ENCODE measurements at regions not wholly inside any gene's neighbourhood (a gene's known extent, or its start where the extent isn't known, plus 50 kb on each side); places are given as distances from the start of the nearest gene placed in this dataset.

GRCh38 chr6:6704103-6705060 is 115.9 kb downstream of the LY86 start:
- intact Hi-C loops (cut with DNase I): no loop called here
- ATAC-seq: no peak
- Histone ChIP-seq H3K9me3 (no peaks in the 10 kb centered on the region), H3K27me3 (no peaks in the 10 kb centered on the region), H3K4me1 (peaks cover 0 to 12% (median 5%) of the 10 kb centered on the region in 3 donors), H3K4me3 (no peak overlapping the region), H3K36me3 (no peaks in the 10 kb centered on the region), H3K27ac (peak overlapping the region in 2 of 4 donors; percentile 20 to 22)
- WGBS, 2 donors: 68 to 78% methylated on average over 13 of the region's 13 CpGs
- TF ChIP-seq, protein P1, sequence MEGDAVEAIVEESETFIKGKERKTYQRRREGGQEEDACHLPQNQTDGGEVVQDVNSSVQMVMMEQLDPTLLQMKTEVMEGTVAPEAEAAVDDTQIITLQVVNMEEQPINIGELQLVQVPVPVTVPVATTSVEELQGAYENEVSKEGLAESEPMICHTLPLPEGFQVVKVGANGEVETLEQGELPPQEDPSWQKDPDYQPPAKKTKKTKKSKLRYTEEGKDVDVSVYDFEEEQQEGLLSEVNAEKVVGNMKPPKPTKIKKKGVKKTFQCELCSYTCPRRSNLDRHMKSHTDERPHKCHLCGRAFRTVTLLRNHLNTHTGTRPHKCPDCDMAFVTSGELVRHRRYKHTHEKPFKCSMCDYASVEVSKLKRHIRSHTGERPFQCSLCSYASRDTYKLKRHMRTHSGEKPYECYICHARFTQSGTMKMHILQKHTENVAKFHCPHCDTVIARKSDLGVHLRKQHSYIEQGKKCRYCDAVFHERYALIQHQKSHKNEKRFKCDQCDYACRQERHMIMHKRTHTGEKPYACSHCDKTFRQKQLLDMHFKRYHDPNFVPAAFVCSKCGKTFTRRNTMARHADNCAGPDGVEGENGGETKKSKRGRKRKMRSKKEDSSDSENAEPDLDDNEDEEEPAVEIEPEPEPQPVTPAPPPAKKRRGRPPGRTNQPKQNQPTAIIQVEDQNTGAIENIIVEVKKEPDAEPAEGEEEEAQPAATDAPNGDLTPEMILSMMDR (IDR thresholded peaks at IDR 0.05): no peak
- FAIRE-seq: no peak
- DNase-seq: no peak

- DNase-seq: no peak
- H3K9me3 ChIP-seq: no peaks in the 10 kb centered on the region
- no peak overlapping the region for H3K27ac ChIP-seq
- ATAC-seq: no peak
- no peak overlapping the region for H3K4me3 ChIP-seq
- peaks cover 0 to 12% (median 5%) of the 10 kb centered on the region in 3 donors for H3K4me1 ChIP-seq
- whole genome bisulfite sequencing, 2 donors: 88 to 97% methylated on average over 3 of the region's 3 CpGs
- intact Hi-C loops (cut with DNase I): no loop called here
- TF ChIP-seq, protein P1 (IDR thresholded peaks at IDR 0.05): no peak
- no peaks in the 10 kb centered on the region for H3K36me3 ChIP-seq
- no peak for FAIRE-seq
- H3K27me3 ChIP-seq: no peaks in the 10 kb centered on the region
Measured at GRCh38 chr6:6705061-6705425, 116.5 kb downstream of the LY86 start.

DNA sequence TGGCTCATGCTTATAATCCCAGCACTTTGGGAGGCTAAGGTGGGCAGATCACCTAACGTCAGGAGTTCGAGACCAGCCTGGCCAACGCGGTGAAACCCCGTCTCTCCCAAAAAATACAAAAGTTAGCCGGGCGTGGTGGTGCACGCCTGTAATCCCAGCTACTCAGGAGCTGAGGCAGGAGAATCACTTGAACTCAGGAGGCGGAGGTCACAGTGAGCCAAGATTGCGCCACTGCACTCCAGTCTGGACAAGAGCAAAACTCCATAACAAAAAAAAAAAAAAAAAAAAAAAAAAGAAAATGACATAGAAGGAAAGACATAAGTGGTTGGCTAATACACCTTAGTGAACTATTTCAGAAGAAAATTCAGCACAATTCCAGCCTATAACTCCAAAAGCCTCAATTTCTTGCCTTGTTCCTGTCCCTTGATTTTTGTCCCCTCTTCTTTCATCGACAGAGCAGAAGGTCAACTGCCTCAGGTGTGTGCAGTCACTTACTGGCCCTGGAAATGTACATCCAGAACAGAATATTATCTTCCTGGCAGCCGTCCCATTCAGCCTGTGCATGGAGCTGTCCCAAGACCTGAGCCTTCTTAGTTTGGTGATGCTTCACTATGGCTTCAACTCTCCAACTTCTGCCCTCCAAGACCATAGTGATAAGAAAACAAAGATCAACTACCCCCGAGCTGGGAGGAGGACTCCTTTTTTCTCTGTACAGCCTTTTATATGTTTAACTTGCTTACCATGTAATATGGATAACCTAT is 117.6 kb downstream of the LY86 start:
- no peaks in the 10 kb centered on the region for H3K9me3 ChIP-seq
- H3K4me3 ChIP-seq: no peak overlapping the region
- DNase-seq (no peak), FAIRE-seq (no peak), ATAC-seq (no peak)
- intact Hi-C loops (cut with DNase I): no loop called here
- TF ChIP-seq, protein P1 (IDR thresholded peaks at IDR 0.05): no peak
- no peaks in the 10 kb centered on the region for H3K36me3 ChIP-seq
- no peak overlapping the region for H3K27ac ChIP-seq
- peaks cover 0 to 12% (median 5%) of the 10 kb centered on the region in 3 donors for H3K4me1 ChIP-seq
- no peaks in the 10 kb centered on the region for H3K27me3 ChIP-seq
- WGBS, 2 donors: 82 to 85% methylated on average over 13 of the region's 13 CpGs

GRCh38 chr6:6707143-6707542 is 118.6 kb downstream of the LY86 start:
- TF ChIP-seq, protein P1 (IDR thresholded peaks at IDR 0.05): no peak
- H3K4me1 ChIP-seq: peaks cover 0 to 12% (median 5%) of the 10 kb centered on the region in 3 donors
- FAIRE-seq (no peak), DNase-seq (no peak), ATAC-seq (peak in 1 of 4 donors; percentile 30)
- intact Hi-C loops (cut with DNase I): no loop called here
- WGBS, 2 donors: 87 to 92% methylated on average over 6 of the region's 6 CpGs
- no peak overlapping the region for H3K4me3 ChIP-seq
- H3K27me3 ChIP-seq: no peaks in the 10 kb centered on the region
- no peak overlapping the region for H3K27ac ChIP-seq
- no peaks in the 10 kb centered on the region for H3K36me3 ChIP-seq
- H3K9me3 ChIP-seq: no peaks in the 10 kb centered on the region

Measured in pancreas (tissue), 10 donors.